Uterus (tissue), 2 donors: ENCODE measurements at regions not wholly inside any gene's neighbourhood (a gene's known extent, or its start where the extent isn't known, plus 50 kb on each side); places are given as distances from the start of the nearest gene placed in this dataset.

Experiments
- CTCF ChIP-seq, 4 experiments: fragments of 200-600 bp in 2 of 4; fragments of 450-650 bp in 2 of 4; sonication (generic) in 2 of 4; IDR thresholded peaks; one replicate each; pipeline ENCODE4 v1.5.1; 2016 to 2019; ENCODE audit warnings: antibody characterized with exemption in 4 of 4, mild to moderate bottlenecking in 2 of 4, moderate library complexity in 1 of 4
- POLR2A ChIP-seq, 2 donors: fragments of 450-650 bp; IDR thresholded peaks; one replicate each; pipeline ENCODE4 v1.6.1; 2016; ENCODE audit warnings: antibody characterized with exemption in 2 of 2, mild to moderate bottlenecking in 1 of 2, moderate library complexity in 1 of 2

DNA sequence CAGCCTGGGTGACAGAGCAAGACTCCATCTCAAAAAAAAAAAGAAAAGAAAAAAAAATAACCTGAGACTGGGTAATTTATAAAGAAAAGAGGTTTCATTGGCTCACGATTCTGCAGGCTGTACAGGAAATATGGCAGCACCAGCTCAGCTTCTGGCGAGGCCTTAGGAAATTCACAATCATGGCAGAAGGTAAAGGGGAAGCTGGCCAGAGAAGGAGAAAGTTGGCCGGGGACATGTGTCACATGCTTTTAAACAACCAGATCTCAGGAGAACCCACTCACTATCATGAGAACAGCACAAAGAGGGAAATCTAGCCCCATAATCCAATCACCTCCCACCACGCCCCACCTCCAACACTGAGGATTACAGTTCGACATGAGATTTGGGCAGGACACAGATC, 125.3 kb downstream of the DISP1 start:
- TF ChIP-seq CTCF (IDR thresholded peaks at IDR 0.05) (no peak), POLR2A (IDR thresholded peaks at IDR 0.05) (no peak)
